GM18861 (cell line): ENCODE measurements at regions not wholly inside any gene's neighbourhood (a gene's known extent, or its start where the extent isn't known, plus 50 kb on each side); places are given as distances from the start of the nearest gene placed in this dataset.

Experiments used
- ATAC-seq: cut with Tn5 transposase; IDR thresholded peaks from one replicate; pipeline ENCODE4 v1.9.1; 2021; ENCODE audit not compliant: unreplicated experiment

GRCh38 chr1:221335161-221336101, 406.5 kb downstream of the DUSP10 start:
- no peak for ATAC-seq

DNA sequence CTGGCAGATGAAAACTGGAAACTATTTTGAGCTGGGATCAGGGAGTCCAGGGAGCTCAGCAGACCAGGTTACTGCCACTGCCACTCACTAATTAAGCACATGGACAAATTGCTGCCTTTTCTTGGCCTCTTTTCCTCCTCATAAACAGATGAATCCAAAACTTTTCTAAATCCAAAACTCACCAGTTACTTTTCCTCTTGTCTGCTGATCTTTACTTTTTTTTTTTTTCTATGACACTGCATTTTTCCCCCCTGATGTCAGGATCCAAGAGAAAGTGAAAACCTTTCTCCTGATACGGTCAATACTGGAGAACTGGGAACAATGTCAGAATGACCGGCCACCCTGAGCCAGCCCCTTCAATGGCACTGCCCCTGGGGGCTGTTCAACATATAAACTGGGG, 405.8 kb downstream of the DUSP10 start:
- ATAC-seq = no peak

GRCh38 chr1:221337106-221337505, 404.8 kb downstream of the DUSP10 start:
- no peak for ATAC-seq

DNA sequence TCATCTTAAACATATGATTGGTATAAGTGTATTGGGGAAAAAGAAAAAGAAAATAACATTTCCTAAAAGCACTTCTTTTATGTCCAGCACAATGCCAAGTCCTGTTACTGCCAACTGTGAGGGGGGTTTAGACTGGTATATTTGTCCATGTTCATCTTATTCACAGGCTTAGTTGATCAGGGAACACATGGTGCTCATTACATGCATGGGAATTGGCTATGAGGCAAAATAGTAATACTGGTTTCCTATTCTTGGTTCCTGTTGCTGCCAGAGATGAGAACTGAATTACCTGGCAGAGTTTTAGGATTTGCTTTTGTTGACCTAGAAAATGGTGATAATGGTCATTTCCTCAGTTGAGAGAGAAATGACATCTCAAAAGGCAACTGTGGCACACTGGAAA, 398.8 kb downstream of the DUSP10 start:
- no peak for ATAC-seq

GRCh38 chr1:221343607-221344006, 398.3 kb downstream of the DUSP10 start:
- ATAC-seq = no peak

DNA sequence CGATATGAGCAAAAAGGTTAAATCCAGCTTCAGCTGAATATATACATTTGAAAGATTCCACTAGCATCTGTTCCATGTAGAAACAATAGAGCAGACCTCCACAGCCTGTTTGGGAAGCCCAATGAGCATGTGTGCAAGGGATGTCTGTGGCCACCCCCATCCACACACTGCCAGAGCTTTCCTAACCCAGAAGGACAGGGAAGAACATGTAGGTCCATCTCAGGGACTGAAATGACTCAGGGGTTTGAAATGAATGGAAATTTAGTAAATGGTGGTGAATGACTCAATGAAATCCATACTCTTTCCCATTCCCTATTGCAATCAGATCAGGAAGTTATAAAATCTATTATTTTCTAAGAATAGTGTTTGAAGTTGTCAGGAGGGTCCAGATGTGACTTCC, 397.2 kb downstream of the DUSP10 start:
- ATAC-seq = no peak

GRCh38 chr1:221347706-221348105, 394.2 kb downstream of the DUSP10 start:
- ATAC-seq = no peak

GRCh38 chr1:221350091-221350490, 391.8 kb downstream of the DUSP10 start:
- ATAC-seq = no peak

- no peak for ATAC-seq
Observed at GRCh38 chr1:221356693-221357092, 385.2 kb downstream of the DUSP10 start.

DNA sequence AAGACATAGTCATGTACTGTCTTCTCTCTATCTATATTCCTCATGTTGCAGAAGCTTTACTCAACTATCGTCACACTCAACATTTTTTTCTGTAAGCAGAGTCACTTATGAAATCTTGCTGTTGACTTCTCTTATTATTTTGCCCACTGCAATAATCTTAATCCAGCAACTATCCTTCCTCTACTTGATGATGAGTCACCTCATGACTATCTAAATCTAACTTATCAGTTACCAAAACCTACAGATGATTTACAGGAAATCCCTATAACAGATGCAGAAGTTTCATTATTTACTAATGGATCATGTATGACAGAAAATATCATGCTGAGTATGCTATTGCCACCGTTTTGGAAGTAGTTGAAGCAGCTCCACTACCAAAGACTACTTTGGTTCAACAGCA, 378.9 kb downstream of the DUSP10 start:
- ATAC-seq = no peak

DNA sequence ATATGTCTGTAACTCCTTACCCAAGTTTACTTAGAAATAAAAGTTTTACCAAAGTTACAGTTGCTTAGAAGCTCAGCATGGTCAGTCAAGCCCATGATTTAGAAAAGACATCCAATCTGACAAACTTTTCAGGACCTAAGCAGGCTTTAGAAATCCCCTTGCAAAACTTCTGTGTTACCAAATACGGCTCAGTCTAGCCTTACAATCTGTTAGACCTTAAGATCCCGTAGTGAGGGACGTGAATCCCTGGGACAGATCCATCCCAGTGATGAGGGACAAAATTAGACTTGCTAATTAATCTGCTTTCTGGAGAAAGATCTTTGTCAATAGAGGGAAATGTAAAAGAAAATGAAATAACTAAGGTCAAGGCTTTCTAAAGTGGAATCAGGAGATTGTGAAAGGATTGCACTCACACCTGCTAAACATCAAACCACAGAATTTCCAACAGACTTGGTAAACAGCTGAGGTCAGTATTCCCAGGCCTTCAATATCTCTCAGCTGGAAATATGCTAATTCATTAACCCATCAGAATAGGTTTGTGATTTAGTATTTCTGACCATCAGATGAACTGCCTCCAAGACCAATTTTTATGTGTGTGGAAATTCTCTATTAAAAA, 375.3 kb downstream of the DUSP10 start:
- ATAC-seq = no peak

DNA sequence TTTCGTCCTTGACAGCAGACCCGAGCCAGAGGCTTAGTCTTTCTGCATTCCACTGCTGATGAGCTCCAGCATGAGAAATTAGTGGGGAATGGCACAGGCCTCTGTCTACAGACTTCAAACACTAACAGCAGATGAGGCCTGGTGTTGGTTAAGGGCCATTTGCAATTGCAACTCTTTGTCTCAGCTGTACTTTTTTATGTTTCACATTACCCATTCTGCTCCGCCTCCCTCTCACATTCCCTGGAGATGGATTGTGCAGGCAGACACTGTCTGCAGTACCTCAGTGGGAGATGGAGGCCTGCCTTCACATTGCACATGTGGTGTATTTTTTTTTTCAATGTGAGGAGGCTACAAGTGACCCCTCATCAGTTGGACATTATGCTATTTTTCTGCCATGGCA, 370.2 kb downstream of the DUSP10 start:
- no peak for ATAC-seq

- no peak for ATAC-seq
Observed at GRCh38 chr1:221373795-221374194, 368.1 kb downstream of the DUSP10 start.

- ATAC-seq = no peak
Observed at GRCh38 chr1:221376286-221376685, 365.6 kb downstream of the DUSP10 start.

- ATAC-seq = no peak
Observed at GRCh38 chr1:221381910-221382623, 359.8 kb downstream of the DUSP10 start.

DNA sequence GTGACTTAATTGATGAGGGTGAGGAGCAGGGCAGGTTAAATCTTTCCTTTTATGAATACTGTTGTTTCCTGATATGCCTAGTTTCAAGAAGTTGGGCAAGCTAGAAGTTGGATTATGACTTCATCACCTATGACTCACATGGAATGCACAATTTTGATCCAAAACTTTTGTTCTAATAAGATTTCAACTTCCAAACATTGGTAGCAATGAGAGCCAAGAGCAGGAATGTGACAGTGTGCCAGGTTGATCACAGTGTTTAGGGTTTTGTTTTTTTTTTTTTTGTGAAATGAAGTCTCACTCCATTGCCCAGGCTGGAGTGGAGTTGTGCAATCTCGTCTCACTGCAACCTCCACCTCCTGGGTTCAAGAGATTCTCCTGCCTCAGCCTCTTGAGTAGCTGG, 349.4 kb downstream of the DUSP10 start:
- ATAC-seq = no peak

- ATAC-seq = no peak
Observed at GRCh38 chr1:221394011-221394544, 347.8 kb downstream of the DUSP10 start.

GRCh38 chr1:221396526-221396925, 345.4 kb downstream of the DUSP10 start:
- ATAC-seq = no peak

DNA sequence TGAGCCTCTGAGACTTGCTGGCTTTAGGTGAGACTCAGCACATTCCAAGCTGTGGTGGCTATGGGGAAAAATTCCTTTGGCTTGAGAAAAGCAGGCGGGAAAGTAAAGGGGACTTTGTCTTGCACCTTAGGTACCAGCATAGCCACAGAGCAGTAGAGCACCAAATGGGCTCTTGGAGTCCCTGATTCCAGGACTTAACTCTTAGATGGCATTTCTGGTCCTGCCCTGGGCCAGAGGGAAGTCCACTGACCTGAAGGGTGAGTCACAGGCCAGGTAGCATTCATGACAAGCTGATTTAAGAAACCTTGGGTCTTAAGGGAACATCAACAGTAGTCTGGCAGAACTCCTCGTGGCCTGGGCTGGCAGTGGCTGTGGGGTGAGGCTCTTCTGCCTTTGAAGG, 344.7 kb downstream of the DUSP10 start:
- no peak for ATAC-seq

DNA sequence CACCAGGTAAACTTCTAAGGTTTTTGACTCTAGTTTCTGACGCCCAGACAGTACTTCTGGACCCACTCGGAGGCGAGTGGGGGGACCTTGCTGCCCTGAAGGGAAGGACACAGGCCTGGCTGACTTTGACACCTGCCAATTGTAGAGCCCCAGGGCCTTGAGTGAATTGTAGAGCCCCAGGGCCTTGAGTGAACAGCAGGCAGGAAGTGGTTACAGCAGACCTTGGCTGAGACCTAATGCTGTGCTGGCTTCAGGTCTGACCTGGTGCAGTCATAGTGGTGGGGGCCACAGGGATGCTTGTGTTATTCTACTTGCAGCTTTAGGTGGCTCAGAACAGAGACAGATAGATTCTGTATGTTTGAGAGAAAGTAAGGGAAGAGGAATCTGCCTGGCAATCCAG, 344.3 kb downstream of the DUSP10 start:
- no peak for ATAC-seq

DNA sequence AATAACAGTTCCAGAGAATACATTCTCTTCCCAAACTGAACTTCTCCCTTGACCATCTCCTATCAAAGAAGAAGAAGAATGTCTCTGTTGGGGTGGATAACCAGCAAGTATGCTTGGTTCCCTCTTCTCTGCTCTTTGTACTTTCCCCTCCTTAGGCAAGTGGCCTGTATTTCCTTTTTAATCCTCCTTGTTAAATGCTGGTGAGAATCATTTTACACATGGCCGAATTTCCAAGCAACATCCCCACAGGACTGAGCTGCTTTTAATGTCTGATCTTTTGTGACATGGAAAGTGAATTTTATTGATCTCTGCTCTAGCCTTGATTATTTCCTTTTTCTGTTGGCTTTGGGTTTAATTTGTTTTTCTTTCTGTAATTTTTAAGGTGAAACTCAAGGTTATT, 336.7 kb downstream of the DUSP10 start:
- no peak for ATAC-seq
